ENCODE measurements at regions not wholly inside any gene's neighbourhood (a gene's known extent, or its start where the extent isn't known, plus 50 kb on each side); places are given as distances from the start of the nearest gene placed in this dataset.

- Histone ChIP-seq H3K36me3 (ENCODE audit: insufficient read depth, low read length) (no peaks in the 10 kb centered on the region), H3K4me2 (ENCODE audit: low read depth, low read length, poor library complexity, severe bottlenecking) (no peak overlapping the region), H3K9me2 (replicated peaks; ENCODE audit: low read depth, low read length) (no peaks in the 10 kb centered on the region), H4K20me1 (ENCODE audit: insufficient read depth, low read length, poor library complexity, severe bottlenecking) (no peaks in the 10 kb centered on the region), H3K79me2 (ENCODE audit: insufficient read depth, low read length) (no peaks in the 10 kb centered on the region), H3K9me3 (ENCODE audit: insufficient read depth, low read depth, low read length) (peaks cover 11% of the 10 kb centered on the region; the same call in 1 of the 2 replicates), H3F3A (ENCODE audit: low read depth) (no peaks in the 10 kb centered on the region), H2AFZ (ENCODE audit: low read length) (no peak overlapping the region), H3K9ac (ENCODE audit: low read depth, low read length, poor library complexity, severe bottlenecking) (no peak overlapping the region), H3K4me3 (ENCODE audit: low read length, poor library complexity, severe bottlenecking) (no peak overlapping the region), H3K27me3 (ENCODE audit: insufficient read depth, low read length, poor library complexity, severe bottlenecking) (no peaks in the 10 kb centered on the region), H3K4me1 (ENCODE audit: insufficient read depth, low read length, poor library complexity, severe bottlenecking) (no peaks in the 10 kb centered on the region)
- TF ChIP-seq CTCF (conservative IDR thresholded peaks at IDR 0.05; ENCODE audit: low read length) (no peak), EZH2phosphoT487 (IDR thresholded peaks at IDR 0.05; ENCODE audit: borderline replicate concordance) (no peak)
These were observed 850.7 kb downstream of the RNF144A start for GRCh38 chr2:7767902-7768301.

GRCh38 chr2:7771781-7772180 lies 854.6 kb downstream of the RNF144A start:
- no peak overlapping the region for H2AFZ ChIP-seq (ENCODE audit: low read length)
- no peaks in the 10 kb centered on the region for H3K79me2 ChIP-seq (ENCODE audit: insufficient read depth, low read length)
- H3K9me3 ChIP-seq (ENCODE audit: insufficient read depth, low read depth, low read length) = no peaks in the 10 kb centered on the region
- H3K9ac ChIP-seq (ENCODE audit: low read depth, low read length, poor library complexity, severe bottlenecking) = no peak overlapping the region
- TF ChIP-seq CTCF (conservative IDR thresholded peaks at IDR 0.05; ENCODE audit: low read length) = no peak
- no peak for TF ChIP-seq EZH2phosphoT487 (IDR thresholded peaks at IDR 0.05; ENCODE audit: borderline replicate concordance)
- no peak overlapping the region for H3K4me2 ChIP-seq (ENCODE audit: low read depth, low read length, poor library complexity, severe bottlenecking)
- H3K4me1 ChIP-seq (ENCODE audit: insufficient read depth, low read length, poor library complexity, severe bottlenecking) = no peaks in the 10 kb centered on the region
- H3K4me3 ChIP-seq (ENCODE audit: low read length, poor library complexity, severe bottlenecking) = no peak overlapping the region
- H3K27me3 ChIP-seq (ENCODE audit: insufficient read depth, low read length, poor library complexity, severe bottlenecking) = no peaks in the 10 kb centered on the region
- H4K20me1 ChIP-seq (ENCODE audit: insufficient read depth, low read length, poor library complexity, severe bottlenecking) = no peaks in the 10 kb centered on the region
- H3K36me3 ChIP-seq (ENCODE audit: insufficient read depth, low read length) = no peaks in the 10 kb centered on the region
- H3F3A ChIP-seq (ENCODE audit: low read depth) = no peaks in the 10 kb centered on the region
- no peaks in the 10 kb centered on the region for H3K9me2 ChIP-seq (replicated peaks; ENCODE audit: low read depth, low read length)

- H3K9ac ChIP-seq (ENCODE audit: low read depth, low read length, poor library complexity, severe bottlenecking) = no peak overlapping the region
These were observed 856.4 kb downstream of the RNF144A start for GRCh38 chr2:7773362-7774360.

More at GRCh38 chr2:7773362-7774360, 856.4 kb downstream of the RNF144A start:
- H3K79me2 ChIP-seq (ENCODE audit: insufficient read depth, low read length) = no peaks in the 10 kb centered on the region
- no peaks in the 10 kb centered on the region for H4K20me1 ChIP-seq (ENCODE audit: insufficient read depth, low read length, poor library complexity, severe bottlenecking)
- no peaks in the 10 kb centered on the region for H3K9me2 ChIP-seq (replicated peaks; ENCODE audit: low read depth, low read length)
- no peak overlapping the region for H3K4me2 ChIP-seq (ENCODE audit: low read depth, low read length, poor library complexity, severe bottlenecking)
- no peak overlapping the region for H3K4me3 ChIP-seq (ENCODE audit: low read length, poor library complexity, severe bottlenecking)
- H3F3A ChIP-seq (ENCODE audit: low read depth) = no peaks in the 10 kb centered on the region
- H3K36me3 ChIP-seq (ENCODE audit: insufficient read depth, low read length) = no peaks in the 10 kb centered on the region
- no peak overlapping the region for H2AFZ ChIP-seq (ENCODE audit: low read length)
- no peaks in the 10 kb centered on the region for H3K4me1 ChIP-seq (ENCODE audit: insufficient read depth, low read length, poor library complexity, severe bottlenecking)
- H3K9me3 ChIP-seq (ENCODE audit: insufficient read depth, low read depth, low read length) = no peaks in the 10 kb centered on the region
- no peaks in the 10 kb centered on the region for H3K27me3 ChIP-seq (ENCODE audit: insufficient read depth, low read length, poor library complexity, severe bottlenecking)
- TF ChIP-seq CTCF (conservative IDR thresholded peaks at IDR 0.05; ENCODE audit: low read length) (no peak), EZH2phosphoT487 (IDR thresholded peaks at IDR 0.05; ENCODE audit: borderline replicate concordance) (no peak)

Measured in Loucy (cell line).